ENCODE measurements at regions not wholly inside any gene's neighbourhood (a gene's known extent, or its start where the extent isn't known, plus 50 kb on each side); places are given as distances from the start of the nearest gene placed in this dataset.

DNA sequence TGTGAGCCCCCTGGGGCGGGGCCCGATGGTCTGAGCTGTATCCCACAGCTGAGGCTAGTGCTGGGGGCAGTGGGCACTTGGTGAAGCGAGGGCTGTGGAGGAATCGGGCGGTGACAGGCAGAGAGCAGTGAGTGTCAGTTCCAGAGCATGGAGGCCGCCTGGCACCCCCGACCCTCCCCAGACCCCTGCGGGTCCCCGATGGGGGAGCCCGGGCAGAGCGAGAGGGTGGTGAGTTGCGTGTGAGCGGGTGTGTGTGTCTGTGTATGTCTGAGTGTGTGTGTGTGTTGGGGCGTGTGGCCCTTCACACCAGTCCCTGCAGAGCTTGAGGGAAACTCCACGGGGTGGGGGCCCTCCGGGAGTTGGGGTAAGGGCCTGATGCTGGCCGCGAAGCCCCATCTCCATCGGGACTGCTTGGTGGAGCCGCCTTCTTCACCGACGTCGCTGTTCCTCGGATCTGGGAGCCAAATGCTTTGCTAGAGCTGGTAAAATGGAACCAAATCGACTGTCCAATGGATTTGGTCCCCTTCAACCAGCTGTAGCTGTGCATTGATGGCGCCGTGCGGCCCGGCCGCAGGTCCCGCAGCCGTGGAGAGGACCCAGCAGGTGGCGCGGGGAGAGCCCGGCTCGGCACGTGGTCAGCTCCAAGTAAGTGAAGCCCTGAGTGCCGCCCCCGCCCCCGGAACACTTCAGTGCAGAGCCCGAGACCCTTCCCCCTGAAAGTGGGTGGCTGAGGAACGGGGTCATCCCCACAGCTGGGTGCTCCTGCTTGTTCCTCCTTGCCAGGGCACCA, 77.7 kb upstream of the SLCO4A1 start:
- TF ChIP-seq, protein P1, sequence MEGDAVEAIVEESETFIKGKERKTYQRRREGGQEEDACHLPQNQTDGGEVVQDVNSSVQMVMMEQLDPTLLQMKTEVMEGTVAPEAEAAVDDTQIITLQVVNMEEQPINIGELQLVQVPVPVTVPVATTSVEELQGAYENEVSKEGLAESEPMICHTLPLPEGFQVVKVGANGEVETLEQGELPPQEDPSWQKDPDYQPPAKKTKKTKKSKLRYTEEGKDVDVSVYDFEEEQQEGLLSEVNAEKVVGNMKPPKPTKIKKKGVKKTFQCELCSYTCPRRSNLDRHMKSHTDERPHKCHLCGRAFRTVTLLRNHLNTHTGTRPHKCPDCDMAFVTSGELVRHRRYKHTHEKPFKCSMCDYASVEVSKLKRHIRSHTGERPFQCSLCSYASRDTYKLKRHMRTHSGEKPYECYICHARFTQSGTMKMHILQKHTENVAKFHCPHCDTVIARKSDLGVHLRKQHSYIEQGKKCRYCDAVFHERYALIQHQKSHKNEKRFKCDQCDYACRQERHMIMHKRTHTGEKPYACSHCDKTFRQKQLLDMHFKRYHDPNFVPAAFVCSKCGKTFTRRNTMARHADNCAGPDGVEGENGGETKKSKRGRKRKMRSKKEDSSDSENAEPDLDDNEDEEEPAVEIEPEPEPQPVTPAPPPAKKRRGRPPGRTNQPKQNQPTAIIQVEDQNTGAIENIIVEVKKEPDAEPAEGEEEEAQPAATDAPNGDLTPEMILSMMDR (IDR thresholded peaks at IDR 0.05): no peak
- no peak for TF ChIP-seq POLR2AphosphoS5 (IDR thresholded peaks at IDR 0.05; ENCODE audit: low read depth, low read length)
